Lower leg skin (tissue), 3 donors: ENCODE measurements at regions not wholly inside any gene's neighbourhood (a gene's known extent, or its start where the extent isn't known, plus 50 kb on each side); places are given as distances from the start of the nearest gene placed in this dataset.
"Not testable (repeated sequence)": the region's sequence is repeated elsewhere in the genome, so short reads cannot be mapped to it uniquely, and the experiment has no call there.

Source experiments
- CTCF ChIP-seq, 3 donors: fragments of 450-650 bp; IDR thresholded peaks; one replicate each; pipeline ENCODE4 v1.5.1; 2016; ENCODE audit warnings: antibody characterized with exemption in 3 of 3, mild to moderate bottlenecking in 3 of 3, moderate library complexity in 2 of 3
- POLR2A ChIP-seq, 2 donors: fragments of 450-650 bp; IDR thresholded peaks; one replicate each; pipeline ENCODE4 v1.6.1; 2016 to 2017; ENCODE audit warnings: antibody characterized with exemption in 2 of 2, mild to moderate bottlenecking in 1 of 2, moderate library complexity in 1 of 2

DNA sequence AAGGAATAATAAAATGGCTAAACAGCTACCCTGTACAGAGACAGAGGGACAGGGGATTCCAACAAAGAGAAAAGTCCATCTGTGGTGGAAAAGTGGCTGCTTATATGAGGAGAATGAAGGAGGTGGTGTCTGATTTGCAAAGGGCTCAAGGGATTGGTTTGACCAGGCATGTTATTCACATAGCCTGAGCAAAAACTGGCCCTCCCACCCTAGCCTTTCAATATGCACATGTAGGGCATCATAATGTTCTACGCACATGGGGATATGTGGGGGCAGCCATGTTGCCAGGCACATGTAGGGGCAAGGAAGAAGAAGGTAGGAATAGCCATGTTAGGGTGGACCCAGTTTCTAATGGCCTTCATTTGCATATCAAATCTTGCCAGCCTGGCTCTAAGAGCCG is 1527.1 kb downstream of the RPIA start:
- not testable (repeated sequence) for TF ChIP-seq CTCF, POLR2A (IDR thresholded peaks at IDR 0.05)
